ENCODE measurements at regions not wholly inside any gene's neighbourhood (a gene's known extent, or its start where the extent isn't known, plus 50 kb on each side); places are given as distances from the start of the nearest gene placed in this dataset.

DNA sequence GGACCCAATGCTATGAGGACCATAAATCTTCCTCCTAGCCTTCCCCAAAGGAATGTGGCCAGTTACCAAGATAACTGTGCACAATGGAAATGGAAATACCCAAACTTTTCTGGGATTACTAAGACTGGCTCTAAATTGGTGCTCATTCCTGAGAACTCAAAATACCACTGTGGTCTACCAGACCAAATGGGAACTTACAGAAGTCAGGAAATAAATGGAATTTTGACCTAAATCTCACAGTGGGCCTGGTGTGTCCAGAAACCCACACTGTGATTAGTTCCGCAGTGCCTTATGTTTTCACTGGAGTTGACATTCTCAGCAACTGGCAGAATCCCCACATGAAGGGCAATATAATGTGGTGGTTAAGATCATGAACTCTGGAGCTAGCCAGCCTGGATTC lies 99.4 kb upstream of the ZC3H12C start:
- H3K4me3 ChIP-seq = no peak overlapping the region
- no peaks in the 10 kb centered on the region for H3K36me3 ChIP-seq
- H3K27ac ChIP-seq = no peak overlapping the region
- 100% methylated on average over 1 of the region's 1 CpG; no CpG with 5 or more reads in 1 of the 2 donors for WGBS, 2 donors (ENCODE audit: low coverage in 1 of 2)
- intact Hi-C loops (cut with DNase I; ENCODE audit: low total_unique reads) = no loop called here
- TF ChIP-seq, protein P1, sequence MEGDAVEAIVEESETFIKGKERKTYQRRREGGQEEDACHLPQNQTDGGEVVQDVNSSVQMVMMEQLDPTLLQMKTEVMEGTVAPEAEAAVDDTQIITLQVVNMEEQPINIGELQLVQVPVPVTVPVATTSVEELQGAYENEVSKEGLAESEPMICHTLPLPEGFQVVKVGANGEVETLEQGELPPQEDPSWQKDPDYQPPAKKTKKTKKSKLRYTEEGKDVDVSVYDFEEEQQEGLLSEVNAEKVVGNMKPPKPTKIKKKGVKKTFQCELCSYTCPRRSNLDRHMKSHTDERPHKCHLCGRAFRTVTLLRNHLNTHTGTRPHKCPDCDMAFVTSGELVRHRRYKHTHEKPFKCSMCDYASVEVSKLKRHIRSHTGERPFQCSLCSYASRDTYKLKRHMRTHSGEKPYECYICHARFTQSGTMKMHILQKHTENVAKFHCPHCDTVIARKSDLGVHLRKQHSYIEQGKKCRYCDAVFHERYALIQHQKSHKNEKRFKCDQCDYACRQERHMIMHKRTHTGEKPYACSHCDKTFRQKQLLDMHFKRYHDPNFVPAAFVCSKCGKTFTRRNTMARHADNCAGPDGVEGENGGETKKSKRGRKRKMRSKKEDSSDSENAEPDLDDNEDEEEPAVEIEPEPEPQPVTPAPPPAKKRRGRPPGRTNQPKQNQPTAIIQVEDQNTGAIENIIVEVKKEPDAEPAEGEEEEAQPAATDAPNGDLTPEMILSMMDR (IDR thresholded peaks at IDR 0.05) = no peak
- no peak for TF ChIP-seq EP300 (IDR thresholded peaks at IDR 0.05; ENCODE audit: low read depth)
- no peak for TF ChIP-seq POLR2A (IDR thresholded peaks at IDR 0.05)
- TF ChIP-seq POLR2AphosphoS5 (IDR thresholded peaks at IDR 0.05) = no peak
- no peak for DNase-seq
- no peaks in the 10 kb centered on the region for H3K27me3 ChIP-seq
- no peaks in the 10 kb centered on the region for H3K9me3 ChIP-seq
- no peaks in the 10 kb centered on the region for H3K4me1 ChIP-seq
- in situ Hi-C loops (cut with MboI; ENCODE audit: low pct_ligation_motif_present in 1 of 4, low pct_unique_long_range_greater_than_20kb in 1 of 4, low sequenced_read_pairs in 3 of 4) = no loop called here

DNA sequence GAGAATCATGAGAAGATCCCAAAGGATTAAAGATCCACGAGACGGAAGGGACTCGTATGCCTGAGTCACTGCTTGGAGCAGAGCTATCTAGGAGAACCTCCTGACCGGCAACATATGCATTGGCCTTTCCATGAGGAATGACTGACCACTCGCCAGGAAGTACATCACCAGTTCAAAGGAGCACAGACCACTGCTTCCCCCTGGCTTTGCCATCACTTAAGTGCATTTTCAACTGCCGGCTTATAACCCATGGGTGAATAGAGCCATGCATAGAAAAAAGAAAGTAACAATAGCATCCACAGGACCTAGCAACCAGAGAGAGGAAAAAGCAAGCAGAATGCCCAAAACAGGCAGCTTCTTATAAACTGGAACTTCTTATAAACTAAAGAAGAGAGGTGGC lies 98.3 kb upstream of the ZC3H12C start:
- H3K9me3 ChIP-seq = no peaks in the 10 kb centered on the region
- DNase-seq = no peak
- in situ Hi-C loops (cut with MboI; ENCODE audit: low pct_ligation_motif_present in 1 of 4, low pct_unique_long_range_greater_than_20kb in 1 of 4, low sequenced_read_pairs in 3 of 4) = no loop called here
- no peak overlapping the region for H3K4me3 ChIP-seq
- no peaks in the 10 kb centered on the region for H3K36me3 ChIP-seq
- intact Hi-C loops (cut with DNase I; ENCODE audit: low total_unique reads) = no loop called here
- no peaks in the 10 kb centered on the region for H3K27me3 ChIP-seq
- peaks cover 0 to 6% (median 0%) of the 10 kb centered on the region in 4 donors for H3K4me1 ChIP-seq
- WGBS, 2 donors (ENCODE audit: low coverage in 1 of 2) = 87 to 100% methylated on average over 4 to 6 of the region's 6 CpGs
- H3K27ac ChIP-seq = no peak overlapping the region
- no peak for TF ChIP-seq POLR2AphosphoS5 (IDR thresholded peaks at IDR 0.05)
- no peak for TF ChIP-seq POLR2A (IDR thresholded peaks at IDR 0.05)
- TF ChIP-seq, protein P1 (IDR thresholded peaks at IDR 0.05) = no peak
- no peak for TF ChIP-seq EP300 (IDR thresholded peaks at IDR 0.05; ENCODE audit: low read depth)

GRCh38 chr11:109996060-109996459 lies 97.1 kb upstream of the ZC3H12C start:
- H3K27ac ChIP-seq = no peak overlapping the region
- H3K9me3 ChIP-seq = no peaks in the 10 kb centered on the region
- peaks cover 0 to 11% (median 2%) of the 10 kb centered on the region in 4 donors for H3K4me1 ChIP-seq
- H3K36me3 ChIP-seq = no peaks in the 10 kb centered on the region
- intact Hi-C loops (cut with DNase I; ENCODE audit: low total_unique reads) (no loop called here), in situ Hi-C loops (cut with MboI; ENCODE audit: low pct_ligation_motif_present in 1 of 4, low pct_unique_long_range_greater_than_20kb in 1 of 4, low sequenced_read_pairs in 3 of 4) (no loop called here)
- no peak for DNase-seq
- no peaks in the 10 kb centered on the region for H3K27me3 ChIP-seq
- no peak overlapping the region for H3K4me3 ChIP-seq
- TF ChIP-seq POLR2A (IDR thresholded peaks at IDR 0.05) (no peak), POLR2AphosphoS5 (IDR thresholded peaks at IDR 0.05) (no peak)
- TF ChIP-seq, protein P1 (IDR thresholded peaks at IDR 0.05) = no peak

DNA sequence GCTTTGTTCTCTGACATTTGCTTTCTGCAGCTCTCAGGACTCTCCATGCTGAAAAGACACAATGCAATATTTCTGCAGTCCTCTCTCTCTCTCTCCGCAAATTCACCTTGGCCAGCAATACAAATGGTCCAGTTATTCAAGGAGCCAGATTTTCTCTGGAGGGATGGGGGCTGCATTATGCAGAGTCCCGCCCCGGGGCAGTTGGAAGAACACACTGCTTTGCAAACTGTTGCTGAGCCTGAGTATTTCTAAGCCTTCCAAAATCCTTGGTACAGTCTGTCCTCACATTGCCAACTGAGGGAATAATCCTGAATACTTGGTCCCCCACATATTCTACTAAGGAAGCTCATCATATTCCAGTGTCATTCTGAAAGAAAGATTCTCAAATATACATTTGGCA lies 94.3 kb upstream of the ZC3H12C start:
- 90% methylated on average over 3 of the region's 3 CpGs for WGBS, 2 donors (ENCODE audit: low coverage in 1 of 2)
- Histone ChIP-seq H3K4me1 (peaks cover 0 to 16% (median 2%) of the 10 kb centered on the region in 4 donors), H3K27me3 (no peaks in the 10 kb centered on the region), H3K27ac (no peak overlapping the region), H3K36me3 (no peaks in the 10 kb centered on the region), H3K9me3 (no peaks in the 10 kb centered on the region), H3K4me3 (no peak overlapping the region)
- no peak for DNase-seq
- intact Hi-C loops (cut with DNase I; ENCODE audit: low total_unique reads) (no loop called here), in situ Hi-C loops (cut with MboI; ENCODE audit: low pct_ligation_motif_present in 1 of 4, low pct_unique_long_range_greater_than_20kb in 1 of 4, low sequenced_read_pairs in 3 of 4) (no loop called here)
- TF ChIP-seq EP300 (IDR thresholded peaks at IDR 0.05; ENCODE audit: low read depth) = no peak
- TF ChIP-seq, protein P1 (IDR thresholded peaks at IDR 0.05) = no peak
- no peak for TF ChIP-seq POLR2AphosphoS5 (IDR thresholded peaks at IDR 0.05)
- no peak for TF ChIP-seq POLR2A (IDR thresholded peaks at IDR 0.05)
